HG03097 (cell line): ENCODE measurements at regions not wholly inside any gene's neighbourhood (a gene's known extent, or its start where the extent isn't known, plus 50 kb on each side); places are given as distances from the start of the nearest gene placed in this dataset.
"Not testable (repeated sequence)": the region's sequence is repeated elsewhere in the genome, so short reads cannot be mapped to it uniquely, and the experiment has no call there.

Experiments used
- ATAC-seq: cut with Tn5 transposase; IDR thresholded peaks from one replicate; pipeline ENCODE4 v1.9.1; 2021; ENCODE audit not compliant: unreplicated experiment, low FRiP score

DNA sequence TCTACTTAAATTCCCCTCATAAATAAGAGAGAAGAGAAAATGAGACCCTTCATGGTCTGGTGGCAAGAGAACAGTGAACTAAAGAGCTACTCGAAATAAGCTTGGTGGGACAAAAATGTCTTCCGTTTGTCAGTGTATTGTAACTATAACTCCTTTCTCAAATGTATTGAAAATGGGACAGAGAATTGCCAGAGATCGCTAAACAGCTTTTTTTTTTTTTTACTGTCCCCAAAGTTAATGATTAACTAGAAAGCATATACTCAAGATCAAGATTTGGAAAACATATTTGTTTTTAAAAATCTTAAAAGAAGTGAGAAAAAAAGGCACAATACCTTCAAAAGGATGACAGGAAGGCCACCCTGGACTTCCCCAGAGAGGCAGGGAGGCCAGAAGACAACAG is 206.4 kb upstream of the CTNND2 start:
- ATAC-seq: no peak

DNA sequence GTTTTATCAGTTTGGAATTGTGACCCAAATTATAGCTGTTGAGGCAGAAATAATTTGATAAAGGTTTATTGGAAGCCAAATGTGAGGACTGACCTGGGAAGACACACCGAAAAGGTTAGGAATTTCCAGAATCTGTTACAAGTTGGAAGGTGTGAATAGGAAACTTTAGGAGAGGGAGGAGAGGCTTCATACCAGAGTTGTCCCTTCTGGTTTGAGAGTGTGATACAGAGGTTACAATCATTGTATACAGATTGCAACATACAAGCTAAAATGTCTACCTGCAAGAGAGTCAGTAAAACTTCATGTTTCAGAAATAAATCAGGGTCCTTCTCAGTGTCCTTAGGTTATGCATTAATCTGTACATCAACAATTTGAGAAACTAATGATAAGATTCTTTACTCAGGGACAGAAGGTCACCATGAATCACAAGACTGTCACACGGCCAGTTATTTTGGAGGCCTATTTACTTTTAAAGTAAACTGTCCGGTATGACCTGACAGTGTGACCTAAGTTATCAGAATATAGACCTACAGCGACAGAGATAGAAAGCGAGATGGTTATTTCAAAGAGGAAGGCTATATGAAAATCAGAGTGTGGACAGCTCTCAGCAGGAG is 204.9 kb upstream of the CTNND2 start:
- ATAC-seq: no peak

DNA sequence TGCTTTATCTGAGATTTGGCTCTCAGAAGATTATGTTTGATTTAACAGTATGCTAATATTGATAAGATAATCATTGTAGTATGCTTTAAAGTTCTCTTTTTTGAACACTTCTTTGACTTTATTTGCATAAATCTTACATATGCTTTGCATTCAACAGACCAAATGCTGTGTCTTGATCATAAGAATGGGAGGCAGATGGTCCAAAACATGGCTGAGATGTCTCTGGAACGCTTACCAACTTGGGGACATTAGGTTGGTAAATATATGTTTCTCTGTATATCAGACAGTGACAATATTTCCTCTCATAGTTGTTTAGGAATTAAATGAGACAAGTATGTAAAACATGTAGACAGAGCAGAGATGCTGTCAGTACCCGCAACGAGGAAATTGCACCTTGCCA is 197.9 kb upstream of the CTNND2 start:
- ATAC-seq: no peak

DNA sequence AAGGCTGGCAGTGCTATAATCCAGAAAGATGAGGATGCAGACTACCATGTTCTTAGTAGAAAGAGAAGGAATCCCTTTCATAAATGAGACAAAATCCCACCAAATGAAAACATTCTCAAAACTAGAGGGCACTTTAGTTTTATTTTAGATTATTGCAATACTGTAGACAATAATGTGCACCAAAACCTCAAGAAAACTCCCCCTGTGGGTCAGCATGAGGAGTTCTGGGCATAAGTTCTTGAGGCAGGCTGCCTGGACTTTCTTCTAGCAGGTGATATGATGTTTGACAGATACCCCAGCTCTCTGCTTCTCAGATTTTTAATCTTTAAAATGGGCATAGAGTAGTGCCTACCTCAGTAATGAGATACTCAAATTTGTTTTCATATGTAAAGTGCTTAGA is 196.3 kb upstream of the CTNND2 start:
- ATAC-seq: no peak

DNA sequence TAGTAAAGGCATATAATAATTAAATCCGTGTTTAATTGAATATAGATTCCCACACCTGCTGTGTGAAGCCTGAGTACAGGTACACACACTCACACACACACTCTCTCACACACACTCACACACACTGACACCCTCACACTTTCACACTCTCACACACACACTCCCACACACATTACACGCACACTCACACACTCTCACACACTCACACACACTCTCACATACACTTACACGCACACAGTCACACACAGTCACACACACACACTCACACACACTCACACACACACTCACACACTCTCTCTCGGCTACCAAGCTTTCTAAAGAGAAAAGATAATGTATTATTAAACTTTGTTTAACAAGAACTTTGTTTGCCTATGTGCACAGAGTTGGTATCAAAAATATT is 195.1 kb upstream of the CTNND2 start:
- ATAC-seq: no peak

DNA sequence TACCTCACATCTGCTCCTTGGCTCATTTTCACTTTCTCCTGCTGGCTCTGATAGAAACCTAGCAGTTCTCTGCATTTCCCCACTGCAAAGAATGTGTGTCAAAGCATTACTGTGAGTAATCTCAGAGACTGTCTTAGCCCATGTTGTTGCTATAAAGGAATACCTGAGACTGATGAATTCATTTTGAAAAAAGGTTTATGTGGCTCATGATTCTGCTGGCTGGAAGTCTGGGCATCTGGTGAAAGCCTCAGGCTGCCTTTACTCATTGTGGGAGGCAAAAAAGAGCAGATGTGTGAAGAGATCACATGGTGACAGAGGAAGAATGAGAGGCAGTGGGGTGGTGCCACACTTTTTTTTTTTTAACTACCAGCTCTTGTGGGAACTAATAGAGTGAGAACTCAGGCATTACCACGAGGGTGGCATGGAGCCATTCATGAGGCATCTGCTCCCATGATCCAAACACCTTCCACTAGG is 191.6 kb upstream of the CTNND2 start:
- ATAC-seq: peak; percentile 56

DNA sequence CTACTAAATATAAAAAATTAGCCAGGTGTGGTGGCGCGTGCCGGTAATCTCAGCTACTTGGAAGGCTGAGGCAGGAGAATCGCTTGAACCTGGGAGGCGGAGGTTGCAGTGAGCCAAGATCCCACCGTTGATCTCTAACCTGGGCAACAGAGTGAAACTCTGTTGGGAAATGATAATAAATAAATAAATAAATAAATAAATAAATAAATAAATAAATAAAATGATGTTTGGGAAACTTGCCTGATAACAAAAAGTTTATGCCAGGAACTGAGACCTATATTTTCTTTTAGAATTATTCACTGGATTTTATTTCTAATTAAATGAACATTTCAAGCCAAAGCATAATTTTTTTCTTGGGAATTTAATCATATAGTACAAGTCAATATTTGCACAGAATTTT is 189.3 kb upstream of the CTNND2 start:
- no peak for ATAC-seq

DNA sequence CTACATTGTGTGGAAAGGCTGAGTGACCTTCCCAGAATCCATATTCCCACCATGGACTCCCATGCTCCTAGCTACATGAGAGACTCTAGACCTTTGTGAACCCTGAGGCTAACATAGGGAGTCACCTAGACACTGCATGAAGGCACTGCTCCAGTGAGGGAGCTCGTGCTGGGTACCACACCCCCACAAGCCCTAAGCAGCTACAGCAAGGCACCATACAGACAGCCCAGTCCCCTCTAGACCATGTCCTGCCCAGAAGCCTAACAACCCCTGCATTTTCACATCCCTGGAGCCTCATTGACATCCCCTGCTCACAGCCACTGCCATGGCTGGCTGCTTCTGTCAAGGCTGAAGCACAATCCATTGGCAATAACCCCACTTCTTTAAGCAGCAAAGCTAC is 176.5 kb upstream of the CTNND2 start:
- ATAC-seq: no peak

DNA sequence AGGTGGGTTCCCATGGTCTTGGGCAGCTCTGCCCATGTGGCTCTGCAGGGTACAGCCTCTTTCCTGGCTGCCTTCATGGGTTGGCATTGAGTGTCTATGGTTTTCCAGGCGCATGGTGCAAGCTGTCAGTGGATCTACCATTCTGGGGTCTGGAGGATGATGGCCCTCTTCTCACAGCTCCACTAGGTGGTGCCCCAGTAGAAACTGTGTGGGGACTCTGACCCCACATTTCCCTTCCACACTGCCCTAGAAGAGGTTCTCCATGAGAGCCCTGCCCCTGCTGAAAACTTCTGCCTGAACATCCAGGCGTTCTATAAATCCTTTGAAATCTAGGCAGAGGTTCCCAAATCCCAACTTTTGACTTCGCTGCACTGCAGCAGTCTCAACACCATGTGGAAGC is 174.0 kb upstream of the CTNND2 start:
- not testable (repeated sequence) for ATAC-seq

DNA sequence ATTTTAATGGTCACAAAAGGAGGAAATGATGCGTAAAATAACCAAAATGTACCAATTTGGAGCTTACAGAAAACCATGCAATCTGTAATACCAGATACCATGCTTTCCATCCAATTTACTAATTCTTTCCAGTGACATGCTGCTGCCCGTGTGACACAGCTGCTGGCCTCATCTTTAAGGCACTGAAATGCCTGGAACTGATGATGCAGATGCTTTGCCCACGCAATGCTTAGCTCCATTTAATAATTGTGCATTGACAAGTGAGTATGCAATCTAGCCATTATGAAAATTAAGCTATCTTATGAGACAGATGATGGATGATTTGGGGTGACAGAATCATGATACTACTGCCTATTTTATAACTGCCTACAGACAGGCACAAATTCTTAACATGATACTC is 169.2 kb upstream of the CTNND2 start:
- no peak for ATAC-seq

DNA sequence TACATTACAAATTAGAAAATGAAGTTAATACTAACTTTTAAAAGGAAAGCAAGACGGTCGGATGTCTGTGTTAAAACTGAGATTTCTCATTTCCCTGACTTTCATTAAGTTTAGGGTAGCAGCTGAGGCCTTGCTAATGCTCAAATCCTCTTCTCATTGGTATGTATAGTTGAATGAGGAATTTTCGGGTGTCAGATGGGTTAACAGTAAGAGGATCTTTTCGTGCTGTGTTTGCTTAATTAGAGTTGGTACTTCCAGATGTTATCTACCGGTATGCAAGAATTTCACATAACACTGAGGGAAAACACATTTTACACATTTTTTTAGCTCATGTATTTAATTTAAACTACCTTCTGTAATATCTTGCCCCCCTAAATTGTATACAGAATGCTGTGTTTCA is 168.2 kb upstream of the CTNND2 start:
- no peak for ATAC-seq

DNA sequence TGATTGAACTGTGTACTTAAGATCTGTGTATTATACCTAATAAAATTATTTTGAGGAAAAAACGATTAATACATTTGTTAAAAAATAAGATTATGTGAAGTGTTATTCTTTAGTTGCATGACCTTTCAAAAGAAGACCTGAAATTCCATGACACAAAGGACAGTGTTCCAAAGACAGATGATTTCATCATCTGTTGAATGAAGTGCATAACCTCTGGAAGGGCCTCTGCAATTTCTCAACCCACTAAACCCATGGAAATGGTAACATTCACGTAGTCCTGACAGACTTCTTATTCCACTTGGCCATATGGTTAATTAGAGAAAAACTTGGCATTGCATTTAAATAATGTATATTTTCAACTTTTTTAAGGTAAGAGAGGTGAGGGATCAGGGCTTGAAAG is 167.2 kb upstream of the CTNND2 start:
- no peak for ATAC-seq

DNA sequence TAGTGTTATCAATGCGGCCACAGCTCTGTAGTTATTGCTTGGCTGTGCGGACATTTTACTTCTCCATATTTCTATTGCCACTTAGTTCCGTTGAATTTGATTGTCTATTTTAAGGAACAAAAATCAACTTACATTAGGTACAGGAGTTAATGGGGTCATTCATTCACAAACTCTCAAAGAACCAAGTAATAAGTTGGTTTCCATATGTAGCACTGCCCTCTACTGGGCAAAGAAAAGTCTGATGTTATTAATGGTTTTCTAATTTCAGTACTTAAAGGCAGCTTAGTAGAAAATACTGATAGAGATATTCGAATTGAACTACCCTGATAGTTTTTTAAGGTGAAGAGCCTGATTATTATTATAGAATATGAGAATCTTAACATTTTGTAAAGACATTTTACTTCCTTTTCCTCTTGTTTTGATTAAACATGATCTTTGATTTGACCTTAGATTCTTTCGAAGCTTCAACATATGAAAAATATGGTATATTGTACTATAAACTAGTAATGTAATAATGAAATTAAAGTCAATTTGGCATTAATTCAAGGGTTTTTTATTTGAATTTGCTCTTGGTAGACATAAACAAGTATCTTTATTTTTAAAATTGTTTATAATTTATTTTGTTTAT is 119.5 kb upstream of the CTNND2 start:
- no peak for ATAC-seq

DNA sequence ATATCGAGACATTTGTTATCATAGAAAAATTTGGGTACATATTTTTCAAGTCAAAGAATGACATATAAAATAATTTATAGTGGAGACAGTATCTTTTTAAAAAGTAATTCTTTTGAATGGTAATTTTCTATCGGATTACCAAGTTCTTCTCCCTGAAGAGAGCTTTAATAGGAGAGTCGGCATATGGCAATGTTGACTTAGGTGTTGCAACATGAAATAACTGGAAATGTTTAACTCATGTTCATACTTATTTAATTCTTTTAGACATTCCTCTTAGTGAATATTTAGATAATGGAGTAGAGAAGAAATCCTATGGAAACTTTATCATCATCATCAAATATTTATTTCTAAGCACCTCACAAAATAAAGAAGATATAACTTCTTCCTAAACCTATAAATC is 118.2 kb upstream of the CTNND2 start:
- no peak for ATAC-seq

DNA sequence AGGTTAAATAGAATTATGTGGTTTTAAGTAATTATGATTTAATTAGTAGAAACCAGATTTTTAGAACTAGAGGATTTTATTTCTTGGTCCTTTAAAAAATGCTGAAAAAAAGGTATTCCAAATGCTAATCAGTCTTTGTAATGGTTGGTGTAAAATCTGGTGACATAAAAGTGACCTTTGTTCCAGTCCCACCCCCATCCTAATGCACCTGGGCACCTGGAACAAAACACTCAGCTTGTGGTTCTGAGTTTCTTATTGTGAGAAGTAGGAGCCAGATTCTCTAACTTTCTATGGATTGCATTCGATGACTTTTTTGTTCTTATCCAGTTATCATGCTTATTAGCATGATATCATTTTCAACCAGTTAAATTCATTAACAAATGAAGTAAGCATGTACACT is 115.1 kb upstream of the CTNND2 start:
- ATAC-seq: no peak

DNA sequence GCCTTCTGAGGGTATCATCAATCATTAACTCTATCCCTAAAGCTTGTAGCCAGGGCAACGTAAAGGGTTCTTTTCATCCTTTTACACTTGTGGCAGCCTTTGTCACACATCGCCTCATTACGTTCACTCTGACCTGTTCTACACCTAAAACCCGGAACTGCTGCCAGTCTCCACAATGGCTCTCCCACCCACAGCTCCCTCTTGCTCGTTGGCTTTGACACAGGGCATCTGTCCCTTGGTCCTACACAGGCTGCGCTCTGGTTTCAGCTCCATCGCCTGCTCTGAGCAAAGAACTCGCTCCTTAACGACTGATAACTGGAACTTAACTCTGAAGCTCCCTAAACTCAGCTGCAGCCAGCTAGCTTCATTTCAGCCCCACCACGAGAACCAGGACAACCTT is 112.8 kb upstream of the CTNND2 start:
- ATAC-seq: no peak

DNA sequence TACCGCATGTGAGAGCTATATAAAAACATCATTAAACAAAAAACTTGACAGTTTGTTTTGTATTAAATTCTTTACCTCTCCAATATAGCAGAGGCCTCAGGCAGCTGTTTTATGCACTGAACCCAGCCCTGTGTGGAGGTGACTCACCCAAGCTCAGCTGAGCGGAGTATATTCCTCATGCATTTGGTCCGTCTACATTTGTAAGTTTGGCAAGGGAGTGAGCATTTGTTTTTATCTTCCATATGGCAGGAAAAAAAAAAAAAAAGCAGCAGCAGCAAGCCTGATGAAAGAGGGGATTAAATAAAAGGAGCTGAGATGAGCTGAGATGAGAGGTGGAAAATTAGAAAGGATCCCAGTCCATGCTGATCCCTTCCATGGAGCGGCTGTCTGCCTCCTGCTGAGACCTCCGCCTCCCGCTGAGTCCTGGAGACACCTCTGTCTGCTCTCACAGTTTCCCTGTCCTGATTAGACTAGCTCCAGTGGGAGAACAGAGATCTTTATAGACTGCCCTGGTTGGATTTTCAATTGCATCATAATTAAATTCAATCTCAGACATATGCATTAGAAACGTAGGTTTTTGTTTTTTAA is 112.0 kb upstream of the CTNND2 start:
- ATAC-seq: no peak

DNA sequence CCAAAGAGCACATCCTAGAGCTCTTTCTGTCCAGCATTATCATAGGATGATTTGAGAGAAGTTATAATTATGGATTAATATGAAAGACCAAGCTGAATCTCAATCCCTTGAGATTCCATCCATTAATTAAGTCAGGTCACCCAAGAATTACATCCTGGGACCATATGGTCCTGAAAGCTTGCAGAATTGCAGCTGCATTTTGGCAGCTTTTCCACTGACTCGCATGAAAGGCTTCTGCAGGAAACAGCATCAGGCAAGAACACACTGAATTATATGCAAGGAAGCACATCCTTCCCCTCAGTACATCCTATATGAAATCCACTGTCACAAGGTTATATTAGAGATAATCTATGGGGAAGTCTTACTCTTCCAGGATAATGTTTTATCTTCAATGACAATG is 109.1 kb upstream of the CTNND2 start:
- no peak for ATAC-seq

DNA sequence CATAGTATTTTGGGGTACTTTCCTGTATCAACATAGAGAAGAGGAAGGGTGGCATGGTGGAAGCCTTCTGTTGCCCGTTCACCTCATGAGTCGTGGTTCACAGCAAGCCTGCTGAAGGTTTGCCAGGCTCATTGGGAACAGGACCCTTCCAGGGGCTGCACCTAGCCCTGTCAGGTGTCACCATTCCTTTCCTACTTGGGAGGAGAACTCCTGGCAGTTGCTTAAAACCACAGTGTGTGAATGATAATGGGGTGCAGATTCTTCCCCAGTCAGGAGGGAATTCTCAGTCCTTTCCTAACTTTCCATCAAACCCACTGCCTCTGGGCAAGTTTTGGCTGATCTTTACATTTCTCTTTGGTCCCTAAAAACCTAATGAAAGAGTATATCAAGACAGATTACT is 99.4 kb upstream of the CTNND2 start:
- no peak for ATAC-seq

DNA sequence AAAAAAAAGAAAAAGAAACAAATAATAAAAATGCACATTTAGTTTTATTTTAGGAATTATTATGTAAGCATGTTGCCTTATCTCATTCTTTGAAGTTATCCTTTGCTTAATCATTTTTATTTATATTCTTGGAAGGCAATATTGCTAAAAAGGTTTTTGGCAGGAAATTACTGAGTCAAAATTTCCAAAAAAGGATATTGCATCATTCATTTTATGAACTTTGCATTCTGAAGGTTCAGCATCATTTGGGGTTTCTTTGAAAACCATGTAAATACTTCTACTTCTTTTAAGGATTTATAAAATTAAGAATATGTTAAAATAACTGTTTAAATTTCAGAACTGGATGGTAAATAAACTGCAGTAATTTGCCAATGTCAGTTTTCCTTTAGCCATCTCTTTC is 94.2 kb upstream of the CTNND2 start:
- ATAC-seq: no peak

DNA sequence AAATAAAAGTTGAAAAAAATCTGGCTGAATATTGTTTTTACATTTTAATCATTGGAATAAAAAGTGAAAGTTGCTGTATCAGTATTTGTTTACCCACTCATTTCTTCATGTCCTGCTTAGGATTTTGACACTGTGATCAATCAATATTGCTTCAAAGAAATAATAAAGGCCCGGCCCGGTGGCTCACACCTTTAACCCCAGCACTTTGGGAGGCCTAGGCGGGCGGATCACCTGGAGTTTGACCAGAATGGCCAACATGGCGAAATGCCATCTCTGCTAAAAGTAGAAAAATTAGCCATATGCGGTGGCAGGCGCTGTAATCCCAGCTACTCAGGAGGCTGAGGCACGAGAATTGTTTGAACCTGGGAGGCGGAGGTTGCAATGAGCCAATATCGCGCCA is 93.7 kb upstream of the CTNND2 start:
- no peak for ATAC-seq

DNA sequence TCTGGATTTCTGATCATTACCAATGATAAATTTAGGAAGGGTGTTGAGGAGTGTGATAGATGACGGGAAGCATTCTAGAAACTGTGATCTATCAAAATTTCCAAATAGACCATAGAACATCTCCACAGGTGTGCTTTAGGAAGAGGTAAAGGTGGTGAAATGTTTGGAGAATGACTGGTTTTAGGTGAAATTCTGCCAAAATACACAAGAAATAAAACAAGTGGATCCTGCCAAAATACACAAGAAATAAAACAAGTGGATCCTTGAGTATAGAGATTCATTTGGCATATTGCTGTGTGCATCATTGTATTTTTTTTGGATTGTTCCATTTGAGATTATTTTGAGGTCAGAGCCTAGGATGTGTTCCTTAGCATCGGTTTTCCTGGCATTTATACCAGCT is 88.3 kb upstream of the CTNND2 start:
- ATAC-seq: no peak
